Spleen (tissue), 7 donors: ENCODE measurements at regions not wholly inside any gene's neighbourhood (a gene's known extent, or its start where the extent isn't known, plus 50 kb on each side); places are given as distances from the start of the nearest gene placed in this dataset.

Experiments
- CTCF ChIP-seq, 11 experiments: fragments of 200-600 bp in 7 of 11; fragments of 450-650 bp in 4 of 11; sonication (generic) in 4 of 11; IDR thresholded peaks in 8 of 11; conservative IDR thresholded peaks in 3 of 11; 1 replicate in 7 of 11; 2 replicates in 4 of 11; pipeline versions ENCODE4 v1.4.0 to v1.8.0; 2016 to 2021; ENCODE audit warnings: antibody characterized with exemption in 11 of 11, inconsistent platforms in 4 of 11, mild to moderate bottlenecking in 1 of 11
- POLR2AphosphoS5 ChIP-seq, 3 donors: sonication (generic); formaldehyde crosslinking; IDR thresholded peaks; one replicate each; pipeline ENCODE4 v1.5.1; 2017; ENCODE audit warnings: antibody characterized with exemption in 3 of 3
- donor health status: DM: no; HTN: no; CAD: no; lungs with moderate emphysema.
- donor health status: DM: no; HTN: no; CAD: no.
- donor health status: DM: no; HTN: no; CAD: no.

DNA sequence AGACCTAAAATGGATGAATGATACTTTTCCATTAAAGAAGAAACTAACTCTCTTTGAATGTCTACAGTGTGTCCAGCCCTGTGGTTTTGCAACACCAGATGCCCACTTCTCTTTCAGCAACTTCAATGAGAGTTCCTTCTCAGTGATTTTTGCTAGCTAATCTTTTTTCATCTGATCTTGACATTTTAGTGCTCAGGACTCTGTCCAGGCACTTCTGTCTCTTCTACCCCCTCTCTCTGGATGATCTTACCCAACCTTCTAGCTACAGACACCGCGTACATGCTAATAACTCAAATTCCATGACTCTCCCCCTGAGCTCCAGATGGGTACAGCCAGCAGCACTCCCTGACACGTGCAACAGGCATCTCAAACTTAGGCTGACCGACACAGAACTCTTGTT is 161.1 kb upstream of the FOXN3 start:
- TF ChIP-seq CTCF (IDR thresholded peaks at IDR 0.05 in 8 of 11, conservative IDR thresholded peaks at IDR 0.05 in 3 of 11), result no peak
- TF ChIP-seq POLR2AphosphoS5 (IDR thresholded peaks at IDR 0.05), result no peak
